CD1c-positive myeloid dendritic cell (primary cell): ENCODE measurements at regions not wholly inside any gene's neighbourhood (a gene's known extent, or its start where the extent isn't known, plus 50 kb on each side); places are given as distances from the start of the nearest gene placed in this dataset.
"Not testable (repeated sequence)": the region's sequence is repeated elsewhere in the genome, so short reads cannot be mapped to it uniquely, and the experiment has no call there.

Source experiments
- DNase-seq: peaks from one replicate; pipeline ENCODE4 v3.0.0-alpha.2; 2016; ENCODE audit errors: extremely low spot score

- DNase-seq: no peak
Observed at GRCh38 chr22:49697047-49697446, 130.6 kb downstream of the BRD1 start.

GRCh38 chr22:49694462-49695260 lies 133.0 kb downstream of the BRD1 start:
- no peak for DNase-seq

GRCh38 chr22:49693848-49694247 lies 133.8 kb downstream of the BRD1 start:
- no peak for DNase-seq

GRCh38 chr22:49693416-49693815 lies 134.3 kb downstream of the BRD1 start:
- DNase-seq: no peak

- DNase-seq: no peak
Observed at GRCh38 chr22:49692499-49693225, 135.0 kb downstream of the BRD1 start.

- DNase-seq: no peak
Observed at GRCh38 chr22:49691256-49691655, 136.4 kb downstream of the BRD1 start.

GRCh38 chr22:49690454-49690853 lies 137.2 kb downstream of the BRD1 start:
- DNase-seq: no peak

GRCh38 chr22:49689858-49690257 lies 137.8 kb downstream of the BRD1 start:
- DNase-seq: no peak

GRCh38 chr22:49689255-49689770 lies 138.4 kb downstream of the BRD1 start:
- DNase-seq: no peak

- no peak for DNase-seq
Observed at GRCh38 chr22:49688516-49689254, 139.0 kb downstream of the BRD1 start.

GRCh38 chr22:49687786-49688515 lies 139.7 kb downstream of the BRD1 start:
- DNase-seq: no peak

GRCh38 chr22:49687333-49687732 lies 140.3 kb downstream of the BRD1 start:
- no peak for DNase-seq

- no peak for DNase-seq
Observed at GRCh38 chr22:49686495-49687219, 141.0 kb downstream of the BRD1 start.

GRCh38 chr22:49685686-49686085 lies 142.0 kb downstream of the BRD1 start:
- DNase-seq: no peak

- no peak for DNase-seq
Observed at GRCh38 chr22:49685116-49685515, 142.6 kb downstream of the BRD1 start.

GRCh38 chr22:49683032-49683431 lies 144.6 kb downstream of the BRD1 start:
- no peak for DNase-seq

GRCh38 chr22:49680819-49681218 lies 146.9 kb downstream of the BRD1 start:
- not testable (repeated sequence) for DNase-seq

GRCh38 chr22:49678842-49679170 lies 148.9 kb downstream of the BRD1 start:
- no peak for DNase-seq

GRCh38 chr22:49678137-49678841 lies 149.4 kb downstream of the BRD1 start:
- DNase-seq: no peak

- DNase-seq: no peak
Observed at GRCh38 chr22:49677495-49677889, 150.2 kb downstream of the BRD1 start.
